ENCODE measurements at regions not wholly inside any gene's neighbourhood (a gene's known extent, or its start where the extent isn't known, plus 50 kb on each side); places are given as distances from the start of the nearest gene placed in this dataset.

GRCh38 chr6:153702671-153703070, 336.4 kb upstream of the OPRM1 start:
- TF ChIP-seq CTCF (IDR thresholded peaks at IDR 0.05) (no peak), ZFX (IDR thresholded peaks at IDR 0.05; ENCODE audit: borderline replicate concordance) (no peak)
- no peak overlapping the region for H3K27ac ChIP-seq

GRCh38 chr6:153698637-153699036, 340.4 kb upstream of the OPRM1 start:
- TF ChIP-seq ZFX (IDR thresholded peaks at IDR 0.05; ENCODE audit: borderline replicate concordance) (no peak), CTCF (IDR thresholded peaks at IDR 0.05) (no peak)
- H3K27ac ChIP-seq, result no peak overlapping the region

- TF ChIP-seq ZFX (IDR thresholded peaks at IDR 0.05; ENCODE audit: borderline replicate concordance) (no peak), CTCF (IDR thresholded peaks at IDR 0.05) (no peak)
- H3K27ac ChIP-seq, result no peak overlapping the region
These were observed 341.0 kb upstream of the OPRM1 start for GRCh38 chr6:153698001-153698400.

- no peak overlapping the region for H3K27ac ChIP-seq
- TF ChIP-seq ZFX (IDR thresholded peaks at IDR 0.05; ENCODE audit: borderline replicate concordance) (no peak), CTCF (IDR thresholded peaks at IDR 0.05) (no peak)
These were observed 361.5 kb upstream of the OPRM1 start for GRCh38 chr6:153677522-153677921.

- no peak overlapping the region for H3K27ac ChIP-seq
- TF ChIP-seq CTCF (IDR thresholded peaks at IDR 0.05) (no peak), ZFX (IDR thresholded peaks at IDR 0.05; ENCODE audit: borderline replicate concordance) (no peak)
These were observed 365.3 kb upstream of the OPRM1 start for GRCh38 chr6:153673750-153674149.

- TF ChIP-seq CTCF (IDR thresholded peaks at IDR 0.05) (no peak), ZFX (IDR thresholded peaks at IDR 0.05; ENCODE audit: borderline replicate concordance) (no peak)
- H3K27ac ChIP-seq, result no peak overlapping the region
These were observed 365.8 kb upstream of the OPRM1 start for GRCh38 chr6:153673225-153673624.

- no peak overlapping the region for H3K27ac ChIP-seq
- no peak for TF ChIP-seq CTCF (IDR thresholded peaks at IDR 0.05)
- TF ChIP-seq ZFX (IDR thresholded peaks at IDR 0.05; ENCODE audit: borderline replicate concordance), result no peak
These were observed 368.5 kb upstream of the OPRM1 start for GRCh38 chr6:153670403-153671026.
